Heart left ventricle (tissue), 13 donors: ENCODE measurements at regions not wholly inside any gene's neighbourhood (a gene's known extent, or its start where the extent isn't known, plus 50 kb on each side); places are given as distances from the start of the nearest gene placed in this dataset.

Source experiments
- POLR2A ChIP-seq, 2 donors: fragments of 450-650 bp; IDR thresholded peaks; one replicate each; pipeline ENCODE4 v1.6.1; 2017; ENCODE audit warnings: antibody characterized with exemption in 2 of 2, mild to moderate bottlenecking in 2 of 2, moderate library complexity in 2 of 2
- TF ChIP-seq, protein P1 (sequence below), 12 donors: fragments of 200-600 bp; sonication (generic) in 4 of 12; IDR thresholded peaks; one replicate each; pipeline versions ENCODE4 v1.5.0 to v1.8.0; 2018 to 2022; ENCODE audit warnings: antibody characterized with exemption in 12 of 12, mild to moderate bottlenecking in 5 of 12
- donor health status: ischemic (EF 13 %, LVEDD 7.1; RV severe dilation, severe dysfunction).
- donor health status: DM: no; HTN: yes; CAD: no.
- donor health status: DM: no; HTN: no; CAD: no.
- donor health status: ischemic (EF 25% LVEDD 6.9; RV normal size, moderate dysfunction).
- donor health status: ischemic (EF 25% LVEDD 5.7; RV mildly dilated, moderate dysfunction).
- donor health status: ischemic (EF 35%, LVEDD 5.7; RV mildly dilated, moderate dysfunction).
- donor health status: nonischemic (EF 11% LVEDD 7.7; RV severe dilation, severe dysfunction).
- donor health status: DM: yes; HTN: yes; CAD: no.
- donor health status: PGD.
- donor health status: ischemic (EF 29% LVEDD 5.4; RV normal size, mild dysfunction).
- donor health status: nonischemic (EF 23%, LVEDD 6.1; RV moderate dilation, normal function).

DNA sequence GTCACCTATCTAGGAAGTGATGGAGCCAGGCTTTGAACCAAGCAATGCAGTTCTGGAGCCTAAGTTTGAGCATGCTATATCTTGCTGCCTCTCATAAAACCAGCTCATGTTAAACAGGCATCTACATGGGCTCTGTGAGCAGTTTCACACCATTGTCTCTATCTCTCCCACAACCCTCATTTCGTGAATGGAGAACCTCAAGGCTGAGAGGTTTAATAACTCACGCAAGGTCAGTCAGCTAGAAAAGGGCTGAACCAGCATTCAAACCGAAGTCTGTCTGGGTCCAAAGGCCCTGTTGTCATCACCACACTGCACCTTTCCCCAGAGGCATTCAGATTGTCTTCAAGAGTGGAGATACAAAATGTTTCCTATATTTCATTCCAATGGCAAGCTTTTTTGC, 369.2 kb downstream of the MID1IP1 start:
- TF ChIP-seq, protein P1, sequence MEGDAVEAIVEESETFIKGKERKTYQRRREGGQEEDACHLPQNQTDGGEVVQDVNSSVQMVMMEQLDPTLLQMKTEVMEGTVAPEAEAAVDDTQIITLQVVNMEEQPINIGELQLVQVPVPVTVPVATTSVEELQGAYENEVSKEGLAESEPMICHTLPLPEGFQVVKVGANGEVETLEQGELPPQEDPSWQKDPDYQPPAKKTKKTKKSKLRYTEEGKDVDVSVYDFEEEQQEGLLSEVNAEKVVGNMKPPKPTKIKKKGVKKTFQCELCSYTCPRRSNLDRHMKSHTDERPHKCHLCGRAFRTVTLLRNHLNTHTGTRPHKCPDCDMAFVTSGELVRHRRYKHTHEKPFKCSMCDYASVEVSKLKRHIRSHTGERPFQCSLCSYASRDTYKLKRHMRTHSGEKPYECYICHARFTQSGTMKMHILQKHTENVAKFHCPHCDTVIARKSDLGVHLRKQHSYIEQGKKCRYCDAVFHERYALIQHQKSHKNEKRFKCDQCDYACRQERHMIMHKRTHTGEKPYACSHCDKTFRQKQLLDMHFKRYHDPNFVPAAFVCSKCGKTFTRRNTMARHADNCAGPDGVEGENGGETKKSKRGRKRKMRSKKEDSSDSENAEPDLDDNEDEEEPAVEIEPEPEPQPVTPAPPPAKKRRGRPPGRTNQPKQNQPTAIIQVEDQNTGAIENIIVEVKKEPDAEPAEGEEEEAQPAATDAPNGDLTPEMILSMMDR (IDR thresholded peaks at IDR 0.05), result no peak
- TF ChIP-seq POLR2A (IDR thresholded peaks at IDR 0.05), result no peak
